GM23338 (cell line): ENCODE measurements at regions not wholly inside any gene's neighbourhood (a gene's known extent, or its start where the extent isn't known, plus 50 kb on each side); places are given as distances from the start of the nearest gene placed in this dataset.

Source experiments
- ATAC-seq: fragments of 200-7000 bp; cut with Tn5 transposase; 3 replicates; pipeline ENCODE4 v1.9.1; 2020
- DNase-seq: peaks from one replicate; pipeline ENCODE4 v3.0.0-alpha.2; 2015; ENCODE audit warnings: low spot score
- H2AFZ ChIP-seq: fragments of 200-600 bp; sonication (generic); 2 replicates; pipeline ENCODE4 v1.8.0; 2016; ENCODE audit warnings: antibody characterized with exemption, mild to moderate bottlenecking, moderate library complexity
- H3F3A ChIP-seq: fragments of 200-600 bp; sonication (generic); replicated peaks from 2 replicates; pipeline ENCODE4 v1.8.0; 2017; ENCODE audit warnings: antibody characterized with exemption, mixed run types, low read depth
- H3K27ac ChIP-seq: fragments of 200-600 bp; sonication (generic); 2 replicates; pipeline ENCODE4 v1.6.1; 2016; ENCODE audit warnings: low read depth
- H3K27me3 ChIP-seq: fragments of 200-600 bp; sonication (generic); 2 replicates; pipeline ENCODE4 v1.8.0; 2016; ENCODE audit warnings: mild to moderate bottlenecking, mixed run types, moderate library complexity; ENCODE audit not compliant: insufficient read depth
- H3K36me3 ChIP-seq: fragments of 200-600 bp; sonication (generic); 2 replicates; pipeline ENCODE4 v1.8.0; 2016; ENCODE audit warnings: mild to moderate bottlenecking; ENCODE audit not compliant: insufficient read depth
- H3K4me1 ChIP-seq: fragments of 200-600 bp; sonication (generic); 2 replicates; pipeline ENCODE4 v1.8.0; 2016; ENCODE audit warnings: mild to moderate bottlenecking, moderate library complexity; ENCODE audit not compliant: insufficient read depth
- H3K4me2 ChIP-seq: fragments of 200-600 bp; sonication (generic); 2 replicates; pipeline ENCODE4 v1.7.1; 2017; ENCODE audit warnings: mixed run types
- H3K4me3 ChIP-seq: fragments of 200-600 bp; sonication (generic); 2 replicates; pipeline ENCODE4 v1.6.1; 2016; ENCODE audit warnings: mixed run types
- H3K79me2 ChIP-seq: fragments of 200-600 bp; sonication (generic); replicated peaks from 2 replicates; pipeline ENCODE4 v1.8.0; 2017; ENCODE audit warnings: mild to moderate bottlenecking; ENCODE audit not compliant: insufficient read depth
- H3K9me2 ChIP-seq: fragments of 200-600 bp; sonication (generic); 2 replicates; pipeline ENCODE4 v1.8.0; 2017; ENCODE audit not compliant: insufficient read depth
- H4K20me1 ChIP-seq: fragments of 200-600 bp; sonication (generic); replicated peaks from 2 replicates; pipeline ENCODE4 v1.8.0; 2017; ENCODE audit warnings: mild to moderate bottlenecking; ENCODE audit not compliant: insufficient read depth
- H3K27ac Mint-ChIP-seq: 2 replicates; pipeline ENCODE4 v1.8.0; 2020; ENCODE audit warnings: inconsistent platforms, mild to moderate bottlenecking, moderate library complexity, mixed read lengths
- H3K27me3 Mint-ChIP-seq: 3 replicates; pipeline ENCODE4 v1.8.0; 2022; ENCODE audit warnings: low read depth, mild to moderate bottlenecking, moderate library complexity, mixed read lengths, inconsistent platforms; ENCODE audit not compliant: insufficient read depth, poor library complexity
- H3K36me3 Mint-ChIP-seq: 3 replicates; pipeline ENCODE4 v1.8.0; 2021; ENCODE audit warnings: low read depth, mild to moderate bottlenecking, inconsistent platforms, moderate library complexity, mixed read lengths
- H3K4me1 Mint-ChIP-seq: 3 replicates; pipeline ENCODE4 v1.8.0; 2020; ENCODE audit warnings: mild to moderate bottlenecking, inconsistent platforms, mixed read lengths
- H3K4me3 Mint-ChIP-seq: 3 replicates; pipeline ENCODE4 v1.8.0; 2021; ENCODE audit warnings: moderate library complexity, mild to moderate bottlenecking, inconsistent platforms, mixed read lengths
- H3K9me3 Mint-ChIP-seq: 3 replicates; pipeline ENCODE4 v1.8.0; 2020; ENCODE audit warnings: moderate library complexity, mild to moderate bottlenecking, inconsistent platforms, mixed read lengths
- CREB1 ChIP-seq: fragments of 250-450 bp; sonication (Bioruptor Pico); IDR thresholded peaks from 2 replicates; pipeline ENCODE4 v1.5.0; 2020; ENCODE audit warnings: low read depth, mild to moderate bottlenecking, moderate library complexity
- ETS1 ChIP-seq: IDR thresholded peaks from 2 replicates; pipeline ENCODE4 v1.6.1; 2016; ENCODE audit warnings: antibody characterized with exemption
- EZH2 ChIP-seq: fragments of 200-600 bp; sonication (generic); IDR thresholded peaks from one replicate; pipeline ENCODE4 v1.8.0; 2017; ENCODE audit warnings: antibody characterized with exemption, mild to moderate bottlenecking, low read depth; ENCODE audit not compliant: unreplicated experiment
- EZH2phosphoT487 ChIP-seq: fragments of 200-600 bp; sonication (generic); IDR thresholded peaks from one replicate; pipeline ENCODE4 v1.8.1; 2018; ENCODE audit warnings: antibody characterized with exemption; ENCODE audit not compliant: unreplicated experiment
- JUNB ChIP-seq: IDR thresholded peaks from one replicate; pipeline ENCODE4 v1.6.1; 2016; ENCODE audit warnings: antibody characterized with exemption; ENCODE audit not compliant: unreplicated experiment
- NANOG ChIP-seq: IDR thresholded peaks from 2 replicates; pipeline ENCODE4 v1.6.1; 2016; ENCODE audit warnings: antibody characterized with exemption, borderline replicate concordance
- POLR2AphosphoS5 ChIP-seq: IDR thresholded peaks from 2 replicates; pipeline ENCODE4 v1.6.1; 2016; ENCODE audit warnings: antibody characterized with exemption, low read depth
- STAT1 ChIP-seq: IDR thresholded peaks from one replicate; pipeline ENCODE4 v1.6.1; 2016; ENCODE audit warnings: antibody characterized with exemption; ENCODE audit not compliant: unreplicated experiment
- ZNF114 ChIP-seq: fragments of 250-450 bp; sonication (Bioruptor Pico); IDR thresholded peaks from 2 replicates; pipeline ENCODE4 v1.5.0; 2020; ENCODE audit warnings: mild to moderate bottlenecking, moderate library complexity
- ZNF331 ChIP-seq: fragments of 250-450 bp; sonication (Bioruptor Pico); IDR thresholded peaks from 2 replicates; pipeline ENCODE4 v1.5.0; 2020; ENCODE audit warnings: low read depth, mild to moderate bottlenecking, moderate library complexity
- ZNF462 ChIP-seq: fragments of 250-450 bp; sonication (Bioruptor Pico); IDR thresholded peaks from 2 replicates; pipeline ENCODE4 v1.5.0; 2020; ENCODE audit warnings: mild to moderate bottlenecking, moderate library complexity
- TF ChIP-seq, protein P1 (sequence below): IDR thresholded peaks from one replicate; pipeline ENCODE4 v1.6.1; 2018; ENCODE audit warnings: antibody characterized with exemption; ENCODE audit not compliant: unreplicated experiment
- TF ChIP-seq, protein P2 (sequence below), 2 experiments: fragments of 200-600 bp in 1 of 2; sonication (generic) in 1 of 2; conservative IDR thresholded peaks; 2 replicates each; pipeline versions ENCODE4 v1.5.1 to v1.6.1; 2016 to 2017; ENCODE audit warnings: antibody characterized with exemption in 2 of 2, low read depth in 2 of 2, mild to moderate bottlenecking in 2 of 2, moderate library complexity in 1 of 2

- no peak for DNase-seq
- H3K9me2 ChIP-seq: no peaks in the 10 kb centered on the region
- no peaks in the 10 kb centered on the region for H3K36me3 ChIP-seq
- H3F3A ChIP-seq: no peaks in the 10 kb centered on the region; the same call in 1 of the 2 replicates
- TF ChIP-seq POLR2AphosphoS5 (no peak), ZNF331 (no peak), JUNB (no peak), CREB1 (CRISPR knock-in tag) (no peak), EZH2phosphoT487 (no peak), STAT1 (no peak), NANOG (no peak), ZNF114 (CRISPR knock-in tag) (no peak), ETS1 (no peak), EZH2 (no peak), ZNF462 (CRISPR knock-in tag) (no peak)
- TF ChIP-seq, protein P1, sequence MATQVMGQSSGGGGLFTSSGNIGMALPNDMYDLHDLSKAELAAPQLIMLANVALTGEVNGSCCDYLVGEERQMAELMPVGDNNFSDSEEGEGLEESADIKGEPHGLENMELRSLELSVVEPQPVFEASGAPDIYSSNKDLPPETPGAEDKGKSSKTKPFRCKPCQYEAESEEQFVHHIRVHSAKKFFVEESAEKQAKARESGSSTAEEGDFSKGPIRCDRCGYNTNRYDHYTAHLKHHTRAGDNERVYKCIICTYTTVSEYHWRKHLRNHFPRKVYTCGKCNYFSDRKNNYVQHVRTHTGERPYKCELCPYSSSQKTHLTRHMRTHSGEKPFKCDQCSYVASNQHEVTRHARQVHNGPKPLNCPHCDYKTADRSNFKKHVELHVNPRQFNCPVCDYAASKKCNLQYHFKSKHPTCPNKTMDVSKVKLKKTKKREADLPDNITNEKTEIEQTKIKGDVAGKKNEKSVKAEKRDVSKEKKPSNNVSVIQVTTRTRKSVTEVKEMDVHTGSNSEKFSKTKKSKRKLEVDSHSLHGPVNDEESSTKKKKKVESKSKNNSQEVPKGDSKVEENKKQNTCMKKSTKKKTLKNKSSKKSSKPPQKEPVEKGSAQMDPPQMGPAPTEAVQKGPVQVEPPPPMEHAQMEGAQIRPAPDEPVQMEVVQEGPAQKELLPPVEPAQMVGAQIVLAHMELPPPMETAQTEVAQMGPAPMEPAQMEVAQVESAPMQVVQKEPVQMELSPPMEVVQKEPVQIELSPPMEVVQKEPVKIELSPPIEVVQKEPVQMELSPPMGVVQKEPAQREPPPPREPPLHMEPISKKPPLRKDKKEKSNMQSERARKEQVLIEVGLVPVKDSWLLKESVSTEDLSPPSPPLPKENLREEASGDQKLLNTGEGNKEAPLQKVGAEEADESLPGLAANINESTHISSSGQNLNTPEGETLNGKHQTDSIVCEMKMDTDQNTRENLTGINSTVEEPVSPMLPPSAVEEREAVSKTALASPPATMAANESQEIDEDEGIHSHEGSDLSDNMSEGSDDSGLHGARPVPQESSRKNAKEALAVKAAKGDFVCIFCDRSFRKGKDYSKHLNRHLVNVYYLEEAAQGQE: no peak
- TF ChIP-seq, protein P2, sequence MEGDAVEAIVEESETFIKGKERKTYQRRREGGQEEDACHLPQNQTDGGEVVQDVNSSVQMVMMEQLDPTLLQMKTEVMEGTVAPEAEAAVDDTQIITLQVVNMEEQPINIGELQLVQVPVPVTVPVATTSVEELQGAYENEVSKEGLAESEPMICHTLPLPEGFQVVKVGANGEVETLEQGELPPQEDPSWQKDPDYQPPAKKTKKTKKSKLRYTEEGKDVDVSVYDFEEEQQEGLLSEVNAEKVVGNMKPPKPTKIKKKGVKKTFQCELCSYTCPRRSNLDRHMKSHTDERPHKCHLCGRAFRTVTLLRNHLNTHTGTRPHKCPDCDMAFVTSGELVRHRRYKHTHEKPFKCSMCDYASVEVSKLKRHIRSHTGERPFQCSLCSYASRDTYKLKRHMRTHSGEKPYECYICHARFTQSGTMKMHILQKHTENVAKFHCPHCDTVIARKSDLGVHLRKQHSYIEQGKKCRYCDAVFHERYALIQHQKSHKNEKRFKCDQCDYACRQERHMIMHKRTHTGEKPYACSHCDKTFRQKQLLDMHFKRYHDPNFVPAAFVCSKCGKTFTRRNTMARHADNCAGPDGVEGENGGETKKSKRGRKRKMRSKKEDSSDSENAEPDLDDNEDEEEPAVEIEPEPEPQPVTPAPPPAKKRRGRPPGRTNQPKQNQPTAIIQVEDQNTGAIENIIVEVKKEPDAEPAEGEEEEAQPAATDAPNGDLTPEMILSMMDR (conservative IDR thresholded peaks at IDR 0.05; ENCODE audit: low read depth in 2 of 2): no peak
- H4K20me1 ChIP-seq: no peaks in the 10 kb centered on the region
- H3K4me3 Mint-ChIP-seq: no peak overlapping the region
- peaks cover 5% of the 10 kb centered on the region for H3K27me3 Mint-ChIP-seq
- no peaks in the 10 kb centered on the region for H3K79me2 ChIP-seq
- H3K4me3 ChIP-seq: no peak overlapping the region
- H3K27ac ChIP-seq: no peak overlapping the region
- H3K4me1 Mint-ChIP-seq: peaks cover 7% of the 10 kb centered on the region; the same call in 1 of the 3 replicates
- no peak for ATAC-seq
- H3K4me2 ChIP-seq: no peak overlapping the region
- H3K27me3 ChIP-seq: no peaks in the 10 kb centered on the region
- 0 out of 2 replicates have a peak, but pooled peaks cover 12% of the 10 kb centered on the region for H3K4me1 ChIP-seq
- no peaks in the 10 kb centered on the region for H3K36me3 Mint-ChIP-seq
- no peaks in the 10 kb centered on the region for H3K9me3 Mint-ChIP-seq
- no peak overlapping the region for H2AFZ ChIP-seq
- H3K27ac Mint-ChIP-seq: no peak overlapping the region
These were observed 56.8 kb upstream of the OCM2 start for GRCh38 chr7:98046816-98047215.
